Ishikawa (cell line): ENCODE measurements at regions not wholly inside any gene's neighbourhood (a gene's known extent, or its start where the extent isn't known, plus 50 kb on each side); places are given as distances from the start of the nearest gene placed in this dataset.

ENCODE experiments used
- EP300 ChIP-seq: IDR thresholded peaks from 2 replicates; pipeline ENCODE4 v1.6.1; 2012; ENCODE audit warnings: borderline replicate concordance
- MAX ChIP-seq: IDR thresholded peaks from 2 replicates; pipeline ENCODE4 v1.6.1; 2012
- RAD21 ChIP-seq: IDR thresholded peaks from 2 replicates; pipeline ENCODE4 v1.6.1; 2012; ENCODE audit warnings: low read depth
- TAF1 ChIP-seq: IDR thresholded peaks from 2 replicates; pipeline ENCODE4 v1.6.1; 2012; ENCODE audit warnings: low read depth, mild to moderate bottlenecking
- YY1 ChIP-seq: IDR thresholded peaks from 2 replicates; pipeline ENCODE4 v1.6.1; 2012; ENCODE audit warnings: low read depth
- TF ChIP-seq, protein P1 (sequence below): IDR thresholded peaks from 2 replicates; pipeline ENCODE4 v1.6.1; 2012

DNA sequence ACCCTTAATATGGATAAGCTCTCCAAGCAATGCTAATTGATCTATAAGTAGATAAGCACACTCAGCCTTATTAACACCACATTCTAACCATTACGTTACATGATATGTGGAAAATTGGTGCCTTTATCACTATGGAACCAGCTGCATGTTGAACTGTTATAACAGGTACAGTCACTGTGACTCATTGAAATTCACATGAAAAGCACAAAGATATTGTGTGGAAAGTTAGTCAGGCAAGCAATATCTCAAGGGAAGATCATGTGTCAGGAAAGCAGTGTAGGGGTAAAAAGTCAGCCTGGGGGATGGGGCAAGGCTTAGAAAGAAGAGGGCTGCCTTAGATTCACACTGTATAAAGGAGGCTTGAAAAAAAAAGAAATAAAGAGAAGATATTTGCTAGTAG, 313.7 kb upstream of the SMIM31 start:
- TF ChIP-seq YY1, result no peak
- TF ChIP-seq EP300, result 0 out of 2 replicates have a peak, but pooled peaks have one; percentile 47
- no peak for TF ChIP-seq MAX
- TF ChIP-seq RAD21, result no peak
- TF ChIP-seq, protein P1, sequence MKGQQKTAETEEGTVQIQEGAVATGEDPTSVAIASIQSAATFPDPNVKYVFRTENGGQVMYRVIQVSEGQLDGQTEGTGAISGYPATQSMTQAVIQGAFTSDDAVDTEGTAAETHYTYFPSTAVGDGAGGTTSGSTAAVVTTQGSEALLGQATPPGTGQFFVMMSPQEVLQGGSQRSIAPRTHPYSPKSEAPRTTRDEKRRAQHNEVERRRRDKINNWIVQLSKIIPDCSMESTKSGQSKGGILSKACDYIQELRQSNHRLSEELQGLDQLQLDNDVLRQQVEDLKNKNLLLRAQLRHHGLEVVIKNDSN, result no peak
- no peak for TF ChIP-seq TAF1
